Activated CD8-positive, alpha-beta memory T cell treated with anti-CD3 and anti-CD28 coated beads, Interleukin-2, amount 50 U/mL, for 48 hours (primary cell): ENCODE measurements at regions not wholly inside any gene's neighbourhood (a gene's known extent, or its start where the extent isn't known, plus 50 kb on each side); places are given as distances from the start of the nearest gene placed in this dataset.

ENCODE experiments used
- DNase-seq: peaks from one replicate; pipeline ENCODE4 v3.0.0-alpha.2; 2020

DNA sequence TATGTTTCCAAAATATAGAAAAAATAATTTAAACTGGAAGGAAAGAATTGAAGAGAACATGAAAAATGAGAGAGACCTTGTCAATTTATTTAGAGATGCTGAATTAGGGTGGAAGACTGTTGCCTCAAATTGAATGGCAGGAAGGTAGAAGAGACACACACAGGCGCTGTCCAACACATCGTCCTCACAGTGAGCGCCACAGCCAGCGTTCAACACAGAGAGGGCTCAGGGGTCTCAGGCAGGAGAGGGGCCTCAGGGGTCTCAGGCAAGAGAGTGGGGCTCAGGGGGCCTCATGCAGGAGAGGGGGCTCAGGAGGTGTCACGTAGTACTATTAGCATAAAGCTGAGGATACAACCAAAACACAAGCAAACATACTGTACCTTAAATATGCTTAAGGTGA lies 65.7 kb downstream of the TMEM18 start:
- no peak for DNase-seq

DNA sequence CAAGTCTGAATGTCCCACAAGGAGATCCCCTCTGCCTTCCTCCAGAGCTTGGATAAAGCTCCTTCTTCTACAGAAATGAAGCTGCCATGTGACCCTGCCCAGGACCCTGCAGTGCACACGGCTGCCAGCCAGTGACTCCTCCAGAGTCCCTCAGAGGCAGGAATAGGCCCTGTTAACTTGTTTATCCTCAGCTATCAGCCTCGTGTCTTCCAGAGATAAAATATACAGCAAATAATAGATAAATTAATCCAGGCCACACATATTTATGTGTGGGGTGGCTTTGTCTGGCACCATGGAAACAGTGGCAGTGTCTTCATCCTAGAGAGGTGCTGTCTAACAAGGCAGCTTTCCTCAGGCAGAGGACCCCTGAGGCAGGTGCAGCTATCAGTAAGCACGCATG lies 66.7 kb downstream of the TMEM18 start:
- DNase-seq, result no peak

DNA sequence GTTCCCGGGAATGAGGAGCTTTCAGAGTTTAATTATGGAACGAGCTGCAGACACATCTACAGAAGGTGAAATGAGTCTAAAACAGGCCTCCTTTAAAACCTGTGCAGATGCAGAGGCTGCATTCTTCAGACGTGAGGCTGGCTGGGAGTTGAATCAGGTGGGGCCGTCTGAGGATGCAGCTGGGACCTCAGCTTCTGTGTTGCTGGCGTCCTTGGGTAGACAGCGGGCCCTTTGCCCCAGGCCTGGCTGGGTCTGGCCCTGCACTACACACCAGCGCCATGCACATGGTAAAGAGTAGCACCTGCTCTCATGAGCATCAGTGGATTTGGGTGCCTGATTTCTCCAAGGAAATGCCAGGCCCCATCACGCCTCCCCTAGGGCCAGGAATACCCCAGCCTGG lies 67.3 kb downstream of the TMEM18 start:
- DNase-seq, result no peak

DNA sequence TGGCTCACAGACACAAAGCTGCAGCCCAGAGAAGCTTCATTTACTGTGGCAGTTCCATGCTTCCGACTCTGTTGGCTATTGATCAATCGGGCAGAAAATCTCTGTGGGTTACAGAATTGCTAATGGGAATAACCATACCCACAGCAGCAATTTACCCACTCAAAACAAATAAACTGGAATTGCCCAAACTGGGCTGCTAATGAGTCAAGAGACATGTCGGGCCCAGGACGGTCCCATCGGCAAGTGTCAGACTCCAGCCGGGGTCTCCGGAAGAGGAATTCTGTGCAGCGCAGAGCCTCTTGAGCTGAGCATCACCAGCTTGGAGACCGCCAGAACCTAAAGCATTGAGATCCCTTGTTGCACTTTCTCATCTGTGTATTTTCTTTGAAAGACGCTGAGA lies 67.8 kb downstream of the TMEM18 start:
- no peak for DNase-seq

DNA sequence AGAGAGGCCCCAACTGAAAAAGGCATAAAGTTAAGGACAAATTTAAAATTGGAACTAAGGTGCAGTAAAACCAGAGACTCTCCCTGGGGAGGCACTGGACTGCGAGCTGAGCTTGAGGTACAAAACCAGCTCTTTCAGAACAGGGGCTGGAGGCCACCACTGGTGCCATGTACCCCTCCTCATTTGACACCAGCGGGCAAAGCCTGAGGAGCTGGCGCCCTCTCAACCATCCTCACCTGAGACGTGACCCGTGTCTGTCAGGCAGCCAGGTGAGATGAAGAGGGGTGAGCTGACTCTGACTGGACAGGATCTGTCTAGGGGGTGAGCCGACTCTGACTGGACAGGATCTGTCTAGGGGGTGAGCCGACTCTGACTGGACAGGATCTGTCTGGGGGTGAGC lies 68.5 kb downstream of the TMEM18 start:
- no peak for DNase-seq

DNA sequence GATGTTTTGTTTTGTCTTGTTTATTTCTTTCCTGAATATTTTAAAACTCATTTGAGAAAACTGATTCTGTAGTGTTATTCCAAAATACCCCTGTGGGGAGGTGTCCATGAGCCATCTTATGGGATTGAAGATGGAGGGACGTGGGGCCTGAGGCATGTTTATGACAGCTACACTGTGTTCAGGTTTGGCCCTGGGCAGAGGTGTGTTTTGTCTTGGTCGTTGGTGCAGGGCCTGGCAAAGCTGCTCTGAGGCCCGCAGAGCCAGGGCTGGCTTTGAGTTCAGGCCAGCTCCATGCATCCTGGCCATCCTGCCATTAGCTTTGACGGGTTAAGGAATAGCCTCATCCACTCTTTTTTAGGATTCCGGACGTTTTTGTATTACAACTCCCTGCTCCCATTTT lies 68.9 kb downstream of the TMEM18 start:
- DNase-seq, result no peak

DNA sequence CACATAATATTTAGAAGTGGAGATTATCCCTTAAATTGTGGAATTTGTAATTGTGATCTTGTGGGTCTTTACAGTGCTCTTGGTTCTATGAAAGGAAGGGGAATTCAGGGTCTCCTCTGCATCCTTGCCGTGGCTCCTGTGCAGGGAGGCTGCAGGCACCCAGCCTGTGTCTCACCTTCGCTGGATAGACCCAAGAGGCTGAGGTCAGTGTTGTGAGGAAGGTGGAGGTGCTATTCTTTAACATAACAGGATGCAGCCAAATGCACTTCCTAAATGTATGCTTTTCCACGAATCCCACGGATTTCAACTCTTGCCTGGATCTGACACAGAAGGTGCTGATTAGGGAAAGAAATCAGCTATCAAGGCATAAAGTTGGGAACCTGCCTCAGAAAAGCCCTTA lies 69.5 kb downstream of the TMEM18 start:
- no peak for DNase-seq

DNA sequence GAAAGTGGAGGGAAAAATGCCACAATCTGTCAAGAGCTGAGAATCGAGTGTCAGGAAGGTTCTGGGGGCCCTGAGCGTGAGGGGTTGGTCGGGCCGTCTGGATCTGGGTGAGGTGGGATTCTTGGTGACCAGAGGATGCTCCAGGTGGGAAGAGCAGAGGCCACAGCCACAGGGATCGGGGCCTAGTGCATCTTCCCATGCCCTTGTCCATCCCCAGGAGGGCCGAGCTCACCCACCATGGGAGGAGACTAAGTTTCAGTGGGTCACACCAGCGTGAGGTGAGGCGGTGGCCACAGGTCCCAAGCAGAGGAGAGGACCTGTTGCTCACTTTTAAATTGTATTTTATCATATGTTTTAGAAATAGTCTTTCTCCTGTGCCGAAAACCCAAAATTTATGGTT lies 70.0 kb downstream of the TMEM18 start:
- DNase-seq, result no peak

DNA sequence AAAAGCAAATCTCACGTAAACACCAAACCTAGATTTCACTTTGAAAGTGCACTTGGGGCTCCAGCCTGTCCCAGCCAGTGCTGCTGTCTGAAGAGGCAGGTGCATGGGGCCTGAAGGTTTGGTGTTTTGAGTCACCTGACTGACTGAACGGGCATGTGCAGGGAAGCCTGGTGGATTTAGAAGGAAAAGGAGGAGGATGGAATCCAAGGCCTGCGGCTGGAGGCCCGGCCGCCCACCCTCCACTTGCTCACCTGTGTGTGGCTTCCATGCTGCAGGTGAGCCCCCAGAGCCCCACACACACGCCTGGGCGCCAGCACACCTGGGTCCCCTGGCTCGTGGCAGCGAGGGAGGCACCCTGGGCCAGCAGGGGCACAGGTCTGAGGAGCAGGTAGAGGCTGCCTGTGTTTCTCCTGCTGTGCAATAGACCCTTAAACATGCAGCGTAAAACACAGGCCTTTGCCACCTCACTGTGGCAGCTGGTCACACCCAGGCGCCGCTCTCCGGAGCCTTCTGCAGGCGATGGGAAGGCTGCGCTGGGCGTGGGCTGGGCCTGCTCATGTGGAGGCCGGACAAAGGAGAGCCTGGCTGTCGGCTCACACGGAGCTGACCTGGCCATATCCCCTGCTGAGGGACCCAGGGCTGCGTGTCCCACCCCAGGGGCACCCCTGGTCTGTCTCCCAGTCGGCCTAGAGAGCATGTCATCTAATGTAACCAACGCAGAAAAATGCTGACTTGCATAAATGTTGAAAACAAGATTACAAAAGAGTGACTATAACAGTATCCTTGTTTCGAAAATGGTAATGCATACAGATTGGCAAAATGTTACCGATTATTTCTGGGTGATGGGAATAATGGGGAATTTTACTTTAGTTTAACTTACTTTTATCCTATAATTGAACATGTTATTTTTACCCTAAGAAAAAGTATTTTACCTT lies 71.3 kb downstream of the TMEM18 start:
- no peak for DNase-seq

DNA sequence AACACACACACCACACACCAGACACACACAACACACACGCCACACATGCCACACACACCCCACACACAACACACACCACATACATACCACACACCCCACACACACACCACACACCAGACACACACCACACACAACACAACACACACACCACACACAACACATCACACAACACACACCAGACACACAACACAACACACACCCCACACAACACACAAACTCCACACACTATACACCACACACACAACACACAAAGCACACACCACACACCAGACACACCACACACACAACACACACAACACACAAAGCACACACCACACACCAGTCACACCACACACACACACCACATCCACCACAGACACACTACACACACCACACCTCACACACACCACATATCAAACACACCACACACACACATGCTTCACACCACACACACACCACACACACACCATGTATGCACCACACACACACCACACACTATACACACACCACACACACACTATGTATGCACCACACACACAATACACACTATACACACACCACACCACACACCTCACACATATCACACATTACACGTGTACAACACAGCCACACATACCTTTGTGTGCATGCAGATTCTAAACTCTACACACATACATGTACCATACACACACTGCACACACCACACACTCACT lies 72.2 kb downstream of the TMEM18 start:
- no peak for DNase-seq

DNA sequence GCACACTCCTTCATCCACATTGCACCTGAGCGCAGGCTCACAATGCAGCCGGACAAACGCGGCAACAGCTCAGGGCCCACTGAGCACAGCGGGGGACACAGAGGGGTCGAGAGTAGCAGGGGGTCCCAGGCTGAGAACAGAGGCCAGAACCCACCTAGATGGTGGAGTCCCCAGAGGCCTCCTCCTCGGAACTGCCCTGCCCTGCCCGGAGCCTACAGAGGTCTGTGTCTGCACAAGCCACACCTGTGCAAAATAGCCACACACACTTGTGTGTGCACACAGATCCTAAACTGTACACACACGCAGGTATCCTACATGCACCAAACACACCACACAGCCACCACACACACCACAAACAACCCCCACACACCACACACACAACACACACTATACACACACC lies 72.8 kb downstream of the TMEM18 start:
- DNase-seq, result no peak

DNA sequence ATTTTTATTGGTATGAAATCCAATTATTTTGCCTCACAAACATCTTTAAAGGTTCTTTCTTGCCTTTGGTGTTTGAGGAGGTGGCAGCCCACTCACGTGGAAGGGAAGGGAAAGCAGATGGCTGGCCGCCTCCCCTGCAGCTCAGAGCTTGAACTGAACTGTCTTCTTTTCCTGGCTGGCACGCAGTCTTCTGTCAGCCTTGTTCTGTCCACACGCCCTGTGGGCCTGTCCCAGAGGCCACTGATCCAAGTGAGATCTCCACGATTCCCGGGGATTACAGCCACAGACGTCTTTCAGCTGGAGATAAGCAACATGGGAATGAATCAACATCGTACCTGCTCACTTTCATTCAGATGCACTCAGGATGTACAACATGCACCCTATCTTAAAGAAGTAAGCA lies 73.3 kb downstream of the TMEM18 start:
- no peak for DNase-seq

DNA sequence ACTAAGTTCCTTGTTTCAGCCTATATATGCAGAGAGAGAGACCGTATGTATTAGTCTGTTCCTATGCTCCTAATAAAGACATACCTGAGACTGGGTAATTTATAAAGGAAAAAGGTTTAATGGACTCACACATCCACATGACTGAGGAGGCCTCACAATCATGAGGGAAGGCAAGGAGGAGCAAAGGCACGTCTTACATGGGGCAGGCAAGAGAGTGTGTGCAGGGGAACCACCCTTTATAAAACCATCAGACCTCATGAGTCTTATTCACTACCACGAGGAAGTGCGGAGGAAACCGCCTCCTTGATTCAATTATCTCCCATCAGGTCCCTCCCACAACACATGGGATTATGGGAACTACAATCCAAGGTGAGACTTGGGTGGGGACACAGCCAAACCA lies 73.8 kb downstream of the TMEM18 start:
- no peak for DNase-seq

DNA sequence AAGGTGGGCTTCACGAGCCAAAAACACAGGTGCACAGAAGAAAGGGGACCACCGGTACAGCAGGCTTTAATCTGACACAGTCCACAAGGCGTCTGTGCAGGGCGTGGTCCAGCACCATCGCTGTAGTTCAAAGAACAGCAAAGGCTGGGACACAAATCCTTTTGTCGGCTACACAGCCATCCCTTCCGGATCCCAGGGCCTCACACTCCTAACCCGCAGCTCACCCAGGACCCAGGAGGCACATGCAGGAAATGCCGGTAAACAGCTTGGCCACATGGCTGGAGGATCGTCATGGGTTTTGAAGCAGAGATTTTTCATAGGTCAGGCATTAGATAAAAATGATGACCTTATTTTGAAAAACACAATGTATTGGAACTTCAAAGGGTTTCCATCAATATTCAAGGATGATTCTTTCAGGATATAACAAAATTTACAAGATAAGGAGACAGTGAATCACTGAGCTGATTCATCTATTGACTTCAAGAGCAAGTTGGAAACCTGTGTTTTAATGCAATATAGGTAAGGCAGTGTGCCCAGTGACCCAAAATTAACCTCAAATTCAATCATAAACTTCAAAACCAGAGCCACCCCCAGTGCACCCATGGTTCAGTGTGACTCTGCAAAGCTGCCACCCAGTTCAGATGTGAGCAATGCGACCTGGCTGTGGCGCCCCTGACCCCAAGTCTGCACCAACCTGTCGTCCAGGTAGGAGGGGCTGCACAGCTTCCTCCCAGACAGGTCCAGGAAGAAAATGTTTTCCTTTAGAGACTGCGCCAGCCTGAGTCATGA lies 74.4 kb downstream of the TMEM18 start:
- DNase-seq, result no peak

DNA sequence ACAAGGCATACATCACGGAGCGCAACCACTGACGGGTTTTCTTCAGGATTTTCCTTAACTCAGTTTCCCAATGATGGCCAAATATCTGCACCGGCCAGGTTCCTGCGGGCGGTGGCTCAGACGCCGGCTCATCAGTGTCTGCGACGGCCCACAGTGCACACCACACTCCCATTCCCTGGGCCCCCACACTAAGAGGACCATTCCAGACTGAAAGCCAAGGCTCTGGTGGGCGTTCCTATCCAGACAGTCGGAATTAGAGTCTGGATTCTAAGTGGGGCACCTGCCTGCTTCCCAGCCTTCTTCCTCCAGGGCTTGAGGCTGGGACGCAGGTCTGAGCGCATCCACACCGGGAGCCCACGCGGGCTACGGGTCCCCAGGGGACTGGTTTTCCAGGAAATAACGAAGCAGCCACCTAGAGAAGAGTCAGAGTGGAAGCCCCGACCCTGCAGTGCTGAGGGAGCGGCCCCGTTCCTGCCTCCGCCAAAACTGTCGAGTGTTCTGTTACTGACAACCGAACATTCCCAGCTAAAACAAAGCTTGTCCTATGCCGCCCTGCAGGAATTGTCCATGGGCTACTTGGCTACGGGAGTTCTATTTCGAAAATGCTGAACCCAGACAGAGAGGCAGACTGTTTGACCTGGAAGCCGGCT lies 75.3 kb downstream of the TMEM18 start:
- DNase-seq, result no peak

DNA sequence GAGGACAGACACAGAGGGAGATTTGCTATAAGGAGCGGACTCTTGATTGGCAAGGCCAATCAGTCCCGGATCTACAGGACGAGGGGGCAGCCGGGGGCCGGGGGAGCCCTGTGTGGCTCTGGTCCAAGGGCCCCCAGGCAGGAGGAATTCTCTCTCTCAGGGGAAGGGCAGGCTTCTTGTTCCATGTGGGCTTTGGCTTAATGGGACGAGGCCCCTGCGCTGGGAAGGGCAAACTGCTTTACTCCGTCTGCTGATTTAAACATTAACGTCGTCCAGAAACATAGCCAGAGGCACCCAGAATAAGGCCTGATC lies 75.9 kb downstream of the TMEM18 start:
- no peak for DNase-seq

DNA sequence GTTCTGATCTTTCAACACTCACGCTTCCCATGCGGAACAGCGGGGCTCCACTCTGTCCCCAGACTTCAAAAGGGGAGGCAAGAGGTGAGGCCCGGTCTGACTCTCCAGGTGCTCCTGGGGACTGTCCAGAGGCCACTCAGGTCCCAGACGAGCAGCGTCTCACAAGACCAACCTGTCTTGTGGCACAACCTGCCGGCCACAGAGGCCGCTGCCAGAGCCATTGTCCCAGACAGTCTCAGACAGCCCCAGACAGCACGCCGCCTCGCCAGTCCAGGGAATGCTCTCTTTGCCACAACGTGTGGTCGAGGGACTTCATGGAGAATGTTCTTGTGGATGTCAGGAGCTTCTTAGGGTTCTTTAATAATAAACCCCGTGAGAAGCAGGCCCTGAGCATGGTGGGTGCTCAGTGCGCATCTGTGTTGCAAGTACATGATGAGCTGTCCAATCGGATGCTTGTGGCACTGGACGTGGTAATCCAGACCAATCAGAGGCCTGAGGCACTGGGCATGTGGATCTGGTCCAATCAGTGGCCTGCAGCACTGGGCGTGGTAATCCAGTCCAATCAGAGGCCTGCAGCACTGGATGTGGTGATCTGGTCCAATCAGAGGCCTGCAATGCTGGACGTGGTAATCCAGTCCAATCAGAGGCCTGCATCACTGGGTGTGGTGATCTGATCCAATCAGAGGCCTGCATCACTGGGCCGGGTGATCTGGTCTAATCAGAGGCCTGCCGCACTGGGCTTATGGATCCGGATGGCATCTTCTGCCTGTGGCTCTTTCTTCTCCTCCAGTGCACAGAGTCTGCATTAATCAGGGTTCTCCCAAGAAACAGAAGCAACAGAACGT lies 76.4 kb downstream of the TMEM18 start:
- no peak for DNase-seq

DNA sequence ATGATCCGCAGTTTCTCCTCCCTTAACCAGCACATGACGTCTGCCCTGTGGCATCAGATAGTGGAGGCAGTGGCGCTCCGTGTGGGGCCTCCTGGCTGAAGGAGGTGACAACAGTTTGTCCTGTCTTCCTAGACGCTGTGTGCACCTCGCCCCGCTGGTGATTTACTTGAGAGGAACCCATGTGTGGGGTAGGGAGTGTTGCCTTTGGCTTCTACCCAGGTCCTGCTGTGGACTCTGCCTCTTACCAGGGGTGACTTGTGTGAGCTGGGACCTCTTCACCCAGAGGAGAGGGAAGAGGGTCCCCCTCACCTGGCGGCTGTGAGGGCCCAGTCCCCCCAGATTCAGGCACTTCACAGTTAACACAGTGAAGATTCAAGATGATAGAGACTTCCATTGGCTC lies 77.6 kb downstream of the TMEM18 start:
- no peak for DNase-seq

DNA sequence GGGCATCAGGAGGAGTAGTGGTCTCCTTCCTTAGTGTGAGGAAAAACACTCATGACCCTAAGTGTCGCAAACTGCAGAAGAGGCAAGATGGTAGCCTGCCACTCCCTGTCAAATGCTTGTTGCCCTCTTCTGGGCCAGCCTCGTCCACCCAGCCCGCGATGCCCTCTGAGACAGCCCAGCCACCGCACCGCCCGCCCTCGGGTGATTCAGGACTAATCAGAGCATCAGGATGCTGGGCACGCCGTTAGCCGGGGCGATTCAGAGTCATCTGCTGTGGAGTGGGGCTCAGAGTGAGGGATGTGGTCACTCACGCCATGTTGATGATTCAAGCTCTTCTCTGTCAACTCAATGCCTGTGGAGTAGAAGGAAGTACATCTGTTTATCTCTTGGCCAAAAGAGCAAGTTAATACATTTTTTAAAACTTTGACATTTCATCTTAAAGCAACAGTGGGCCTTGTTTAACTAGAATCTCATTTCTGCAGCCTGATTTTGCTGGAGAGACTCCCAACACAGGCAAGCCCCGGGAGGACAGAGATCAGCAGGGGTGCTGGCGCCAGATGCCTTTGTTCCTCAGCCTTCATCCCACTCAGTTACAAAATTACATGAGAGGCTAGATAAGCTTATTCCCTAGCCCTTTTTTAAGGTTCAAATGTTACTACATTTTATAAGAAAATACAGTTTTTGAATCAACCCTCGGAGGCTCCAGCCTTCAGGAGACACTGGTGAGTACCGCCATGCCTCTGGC lies 79.0 kb downstream of the TMEM18 start:
- no peak for DNase-seq

DNA sequence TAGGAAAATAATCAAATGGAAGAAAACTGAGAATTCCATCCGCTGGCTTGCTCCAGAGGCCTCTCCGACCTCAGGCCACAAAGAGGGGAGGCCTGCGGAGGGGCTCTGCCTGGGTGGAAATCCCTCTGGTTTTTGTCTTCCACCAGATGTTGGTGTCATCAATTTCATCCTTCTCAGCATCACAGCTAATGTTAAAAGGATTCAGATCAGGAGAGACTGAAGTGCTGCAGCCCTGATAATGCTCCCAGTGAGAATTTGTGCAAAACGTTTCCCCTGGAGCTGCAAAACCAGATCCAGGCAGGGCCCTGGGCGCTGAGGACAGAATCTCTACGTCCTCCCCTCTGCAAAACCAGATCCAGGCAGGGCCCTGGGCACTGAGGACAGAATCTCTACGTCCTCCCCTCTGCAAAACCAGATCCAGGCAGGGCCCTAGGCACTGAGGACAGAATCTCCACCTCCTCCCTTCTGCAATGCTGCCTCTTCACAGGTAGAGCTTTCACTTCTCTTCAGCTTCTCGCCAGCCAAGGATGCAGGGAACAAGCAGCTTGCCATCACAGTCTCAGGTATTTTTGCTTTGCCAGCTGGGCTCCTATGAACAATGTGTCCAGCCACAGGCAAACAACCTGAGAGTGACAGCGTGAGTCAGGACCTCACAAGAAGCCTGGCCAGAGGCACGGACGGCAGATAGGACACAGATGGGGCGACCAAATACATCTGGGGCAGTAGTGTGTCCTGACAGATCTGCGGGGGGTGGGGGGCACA lies 81.2 kb downstream of the TMEM18 start:
- DNase-seq, result no peak
